ENCODE measurements at regions not wholly inside any gene's neighbourhood (a gene's known extent, or its start where the extent isn't known, plus 50 kb on each side); places are given as distances from the start of the nearest gene placed in this dataset.
"Not testable (repeated sequence)": the region's sequence is repeated elsewhere in the genome, so short reads cannot be mapped to it uniquely, and the experiment has no call there.

- DNase-seq = not testable (repeated sequence)
Measured at GRCh38 chr4:102397056-102397455, 51.8 kb upstream of the SLC39A8 start.

DNA sequence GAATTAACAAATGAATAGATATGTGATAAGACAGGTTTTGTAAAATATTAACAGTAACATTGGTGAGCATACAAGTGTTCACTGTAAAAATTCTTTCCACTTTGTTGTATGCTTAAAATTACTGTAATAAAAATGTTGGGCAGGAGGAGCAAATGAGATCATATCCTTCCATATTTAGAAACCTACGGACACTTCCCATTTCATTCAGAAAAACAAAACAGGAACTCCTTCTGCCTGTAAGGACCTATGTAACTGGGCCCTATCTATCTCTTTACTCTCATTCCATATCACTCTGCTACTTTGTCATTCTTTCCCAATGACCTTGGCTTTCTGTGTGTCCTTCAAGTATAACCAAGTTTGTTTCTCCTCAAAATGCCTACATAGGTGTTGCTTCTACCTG lies 53.7 kb upstream of the SLC39A8 start:
- no peak for DNase-seq

DNA sequence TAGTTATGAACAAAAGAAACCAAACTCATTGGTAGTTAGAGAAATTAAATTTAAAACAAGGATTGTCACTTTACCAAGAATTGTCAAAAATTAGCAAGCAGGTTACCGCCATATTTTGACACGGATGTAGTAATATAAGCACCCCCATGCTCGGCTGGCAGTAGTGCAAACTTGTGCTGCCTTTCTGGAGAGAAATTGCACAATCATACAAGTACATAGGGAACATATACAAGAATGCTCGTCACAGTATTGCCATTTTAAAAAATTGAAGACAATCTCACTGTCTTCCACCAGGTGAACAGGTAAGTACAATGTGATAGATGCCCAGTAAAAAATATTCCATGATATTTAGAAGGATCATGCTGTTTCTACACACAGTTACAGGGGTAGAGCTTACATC lies 55.6 kb upstream of the SLC39A8 start:
- no peak for DNase-seq

DNA sequence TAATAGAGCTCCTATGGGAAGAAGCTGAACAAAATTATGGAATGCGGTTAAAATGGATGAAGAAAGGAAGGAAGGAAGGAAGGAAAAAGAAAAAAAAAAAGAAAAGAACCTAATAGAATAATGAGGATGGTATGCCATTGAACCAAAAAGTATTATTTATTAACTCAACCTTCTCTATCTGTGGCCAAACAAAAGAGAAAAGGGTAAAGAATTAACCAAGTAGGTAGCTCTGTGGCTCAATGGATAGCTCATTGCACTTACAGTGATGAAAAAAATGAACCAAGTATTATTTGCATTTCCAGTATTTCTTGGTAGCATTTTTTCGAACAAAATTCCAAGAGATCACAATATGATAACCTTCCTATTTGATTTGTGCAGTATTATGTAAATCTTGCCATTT lies 56.9 kb upstream of the SLC39A8 start:
- no peak for DNase-seq

- no peak for DNase-seq
Measured at GRCh38 chr4:102403116-102403515, 57.8 kb upstream of the SLC39A8 start.

DNA sequence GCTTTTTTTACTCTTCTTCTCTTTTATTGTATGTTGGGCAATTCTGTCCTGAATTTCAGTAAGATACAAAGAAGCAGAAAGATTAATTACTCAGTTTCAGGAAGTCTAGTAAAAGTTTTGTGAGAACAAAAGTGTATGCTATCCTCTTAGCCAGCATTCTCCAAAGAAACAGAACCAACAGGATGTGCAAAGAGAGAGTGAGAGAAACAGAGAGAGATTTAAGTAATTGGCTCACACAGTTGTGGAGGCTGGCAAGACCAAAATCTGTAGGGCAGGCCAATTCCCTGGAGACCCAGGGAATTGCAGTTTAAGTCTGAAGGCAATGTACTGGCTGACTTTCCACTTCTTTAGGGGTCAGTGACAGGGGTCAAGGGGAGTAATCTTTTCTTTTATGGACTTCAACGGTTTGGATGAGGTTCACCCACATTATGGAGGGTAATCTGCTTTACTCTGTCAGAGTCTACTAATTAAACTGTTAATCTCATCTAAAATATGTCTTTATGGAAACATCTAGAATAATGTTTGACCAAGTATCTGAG lies 59.2 kb upstream of the SLC39A8 start:
- no peak for DNase-seq

DNA sequence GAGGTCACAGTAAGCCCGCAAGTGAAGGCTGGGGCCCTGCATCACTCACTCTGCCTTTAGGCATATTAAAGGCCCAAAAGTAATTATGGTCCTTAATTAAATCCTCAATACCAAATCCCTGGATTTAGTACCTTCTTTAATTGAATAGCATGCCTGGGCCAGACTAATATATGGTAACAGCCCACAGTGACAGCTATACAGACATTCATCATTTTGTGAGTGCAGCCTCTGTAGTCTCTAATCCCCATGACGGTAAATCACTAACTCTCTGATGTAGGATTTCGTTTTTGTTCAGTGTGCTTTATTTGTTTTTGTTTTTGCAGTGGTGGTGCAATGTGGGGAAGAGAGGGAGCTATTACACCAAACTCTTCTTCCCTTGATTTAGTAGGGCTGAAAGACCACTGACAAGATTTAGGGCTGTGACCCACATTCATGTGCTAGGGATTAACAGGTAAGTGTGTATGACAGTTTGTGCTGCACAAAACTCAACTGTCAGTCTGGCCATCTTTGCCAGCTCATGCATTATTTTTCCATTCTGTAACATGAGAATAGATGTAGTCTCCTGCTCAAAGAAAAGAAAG lies 60.6 kb upstream of the SLC39A8 start:
- no peak for DNase-seq

DNA sequence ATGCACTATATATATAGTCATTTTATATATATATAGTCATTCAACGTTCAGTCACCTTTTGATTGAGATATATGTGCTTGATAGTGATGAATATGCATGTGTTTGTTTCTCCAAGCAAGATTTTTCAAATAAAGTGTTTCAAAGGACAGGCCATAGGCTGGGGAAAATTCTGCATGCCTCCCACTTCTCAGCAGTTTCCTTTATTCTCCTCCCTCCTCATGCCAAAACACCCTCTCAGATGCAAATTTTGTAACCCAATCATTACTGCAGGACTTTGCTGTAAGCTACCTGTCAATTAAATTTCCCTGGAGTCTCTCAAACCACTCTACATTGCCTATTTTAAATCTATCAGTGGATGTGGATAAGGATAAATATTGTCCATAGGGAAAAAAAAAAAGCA lies 65.6 kb upstream of the SLC39A8 start:
- not testable (repeated sequence) for DNase-seq

- no peak for DNase-seq
Measured at GRCh38 chr4:102411408-102411807, 66.1 kb upstream of the SLC39A8 start.

DNA sequence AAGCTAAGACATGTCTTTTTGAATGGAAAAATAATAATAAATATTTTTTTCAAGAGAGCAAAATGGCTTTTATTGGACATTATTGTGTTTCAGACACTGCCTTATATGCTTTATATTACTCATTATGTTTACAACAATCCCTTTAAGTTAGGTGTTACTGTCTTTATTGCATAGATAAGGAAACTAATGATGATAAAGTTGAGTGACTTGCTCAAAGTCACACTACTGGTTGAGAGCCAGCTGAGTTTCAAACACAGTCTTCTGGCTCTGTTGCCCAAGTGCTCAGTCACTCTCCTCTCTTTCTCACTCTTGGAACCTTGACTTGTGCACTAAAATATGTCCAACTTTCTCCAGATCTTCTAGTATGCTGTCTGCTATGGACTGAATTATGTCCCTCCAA lies 71.5 kb upstream of the SLC39A8 start:
- no peak for DNase-seq

DNA sequence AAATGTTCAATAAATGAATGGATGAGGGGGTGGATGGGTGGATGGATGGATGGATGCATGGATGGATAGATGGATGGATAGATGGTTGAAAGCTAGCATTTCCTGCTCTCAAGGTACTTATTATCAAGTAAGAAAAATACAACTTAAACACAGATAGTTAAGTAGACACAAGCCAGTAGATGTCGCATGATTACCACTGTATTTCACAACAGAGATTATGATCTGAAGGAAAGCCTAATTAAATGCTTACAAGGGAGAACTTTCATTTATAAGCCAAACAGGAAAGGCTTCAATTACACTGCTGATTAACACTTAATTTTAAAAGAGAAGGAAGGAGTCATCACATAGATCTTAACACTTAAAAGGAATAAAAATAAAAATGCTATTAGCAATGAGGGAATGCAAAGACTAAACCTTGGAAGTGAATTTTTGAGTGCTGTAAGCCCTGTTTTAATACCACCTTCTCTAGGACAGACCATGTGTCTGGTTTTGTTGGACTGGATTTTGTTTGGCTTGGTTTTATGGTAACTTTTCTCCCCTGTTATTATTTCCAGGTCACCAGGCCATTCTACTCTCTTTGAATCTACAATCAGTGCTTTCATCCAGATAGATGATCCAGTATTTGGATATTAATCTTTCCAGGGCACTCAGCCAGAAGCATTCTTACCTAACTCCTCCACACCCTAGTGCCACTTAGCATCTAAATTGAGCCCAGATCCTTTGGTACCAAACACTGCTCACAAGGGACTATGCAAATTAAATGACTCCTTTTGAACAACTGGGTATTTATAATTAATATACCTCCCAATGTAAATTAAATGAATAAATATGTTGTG lies 75.5 kb upstream of the SLC39A8 start:
- DNase-seq = no peak

DNA sequence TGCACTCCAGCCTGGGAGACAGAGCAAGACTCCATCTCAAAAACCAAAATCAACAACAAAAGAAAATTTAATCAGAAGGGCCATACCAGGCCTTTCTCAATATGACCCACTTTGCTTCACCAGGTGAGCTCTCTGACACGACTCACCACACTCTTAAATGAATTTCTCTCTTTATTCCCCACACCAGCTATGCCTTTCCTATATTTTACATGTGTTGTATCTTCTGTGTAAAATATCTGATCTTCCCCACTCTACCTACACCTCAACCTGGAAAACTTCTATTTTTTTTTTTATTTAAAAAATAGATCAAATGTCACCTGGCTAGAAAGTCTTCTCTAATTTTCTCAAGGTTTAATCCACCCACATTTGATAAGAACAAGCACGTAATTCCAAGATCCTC lies 77.6 kb upstream of the SLC39A8 start:
- no peak for DNase-seq

DNA sequence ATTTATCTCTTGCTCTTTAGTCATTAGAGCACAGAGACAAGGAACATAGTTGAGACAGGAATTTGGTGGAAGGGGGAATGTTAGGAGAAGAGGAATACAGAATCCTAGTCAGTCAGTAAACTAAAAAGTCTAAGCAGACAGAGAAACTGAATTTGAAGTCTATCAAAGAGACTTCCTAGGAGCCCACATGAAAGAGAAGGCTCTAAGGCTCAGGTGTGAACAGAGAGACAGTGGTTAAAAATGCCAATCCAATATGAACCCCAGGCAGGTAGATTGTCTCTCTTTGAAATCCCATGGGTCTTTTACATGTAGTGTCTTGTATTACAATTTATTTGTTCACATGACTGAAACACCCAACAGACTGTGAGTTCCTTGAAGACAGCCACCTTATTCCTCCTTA lies 77.8 kb upstream of the NFKB1 start:
- DNase-seq = no peak

DNA sequence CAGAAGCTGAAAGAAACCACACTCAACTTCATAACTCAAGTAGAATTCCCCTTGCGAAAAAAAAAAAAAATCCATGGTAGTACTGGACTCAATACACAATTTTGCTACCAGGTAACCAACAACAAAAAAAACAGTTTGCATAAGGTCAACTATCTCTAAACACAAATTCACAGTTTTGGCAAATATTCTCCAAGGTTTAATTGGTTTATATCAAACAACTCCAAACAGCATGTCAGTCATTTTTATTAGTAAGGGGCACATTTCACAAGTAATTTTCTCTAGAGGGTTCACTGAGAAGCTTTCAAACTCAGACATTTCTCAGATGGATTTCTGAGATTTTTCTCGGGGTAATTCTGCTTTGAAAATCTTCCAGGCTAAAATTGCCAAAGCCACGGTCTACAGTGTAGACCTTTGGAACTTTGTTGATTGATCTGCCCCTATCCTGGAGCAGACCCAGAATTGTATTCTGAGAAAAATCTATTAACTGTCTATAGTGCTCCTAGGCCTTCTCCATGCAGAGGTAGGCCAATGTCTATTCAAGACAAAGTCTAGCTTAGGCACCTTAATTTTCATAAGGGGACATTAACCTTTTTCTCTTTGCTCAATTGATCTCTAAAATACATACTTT lies 73.7 kb upstream of the NFKB1 start:
- no peak for DNase-seq

GRCh38 chr4:102428122-102428521 lies 73.0 kb upstream of the NFKB1 start:
- DNase-seq = no peak

GRCh38 chr4:102429553-102429952 lies 71.6 kb upstream of the NFKB1 start:
- DNase-seq = no peak

- no peak for DNase-seq
Measured at GRCh38 chr4:102430461-102430910, 70.7 kb upstream of the NFKB1 start.

- DNase-seq = no peak
Measured at GRCh38 chr4:102431608-102431961, 69.6 kb upstream of the NFKB1 start.

- DNase-seq = no peak
Measured at GRCh38 chr4:102437111-102437510, 64.0 kb upstream of the NFKB1 start.

GRCh38 chr4:102438396-102439235 lies 62.5 kb upstream of the NFKB1 start:
- no peak for DNase-seq

DNA sequence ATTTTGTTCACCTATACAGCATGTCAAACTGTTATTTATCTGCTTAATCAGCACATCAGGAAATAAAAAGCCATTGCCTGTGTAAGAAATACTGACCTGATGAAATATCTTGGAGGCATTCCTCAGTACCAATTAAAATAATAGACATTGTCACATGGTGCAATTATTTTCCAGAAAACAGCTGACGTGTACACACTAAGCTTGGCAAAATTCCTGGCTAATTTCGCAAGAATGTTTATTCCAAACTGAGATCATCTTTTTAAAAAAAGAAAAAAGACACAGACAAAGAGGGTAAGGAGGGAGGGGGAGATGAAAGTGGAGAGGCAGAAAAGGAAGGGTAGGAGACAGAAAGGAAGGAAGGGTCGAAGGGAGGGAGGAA lies 61.9 kb upstream of the NFKB1 start:
- DNase-seq = no peak

GRCh38 chr4:102439812-102440211 lies 61.3 kb upstream of the NFKB1 start:
- DNase-seq = no peak

DNA sequence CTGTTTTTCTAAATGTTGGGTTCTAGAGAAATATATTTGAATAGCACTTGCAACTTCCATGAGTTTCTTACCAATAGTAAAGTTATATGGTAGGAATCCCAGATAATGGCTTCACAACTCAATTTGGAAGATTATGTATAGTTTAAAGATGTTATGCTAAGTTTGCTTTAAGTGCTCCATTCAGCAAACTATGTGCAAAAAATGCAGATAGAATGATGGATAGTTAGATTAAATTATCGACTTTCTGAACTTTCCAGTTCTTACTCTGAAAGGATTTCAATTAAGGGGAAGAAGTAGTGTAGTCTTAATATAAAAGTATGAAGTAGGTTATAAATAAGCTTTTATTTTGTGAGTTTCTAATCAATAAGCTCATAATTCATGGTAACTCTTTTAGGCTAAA lies 60.7 kb upstream of the NFKB1 start:
- no peak for DNase-seq

All from left hindlimb (tissue), 1 donor.